GM18519 (cell line): ENCODE measurements at regions not wholly inside any gene's neighbourhood (a gene's known extent, or its start where the extent isn't known, plus 50 kb on each side); places are given as distances from the start of the nearest gene placed in this dataset.
"Not testable (repeated sequence)": the region's sequence is repeated elsewhere in the genome, so short reads cannot be mapped to it uniquely, and the experiment has no call there.

ENCODE experiments used
- ATAC-seq: cut with Tn5 transposase; IDR thresholded peaks from one replicate; pipeline ENCODE4 v1.9.1; 2021; ENCODE audit warnings: mild to moderate bottlenecking, moderate library complexity; ENCODE audit not compliant: unreplicated experiment, low FRiP score

GRCh38 chr7:96770758-96771157 is 61.1 kb upstream of the SEM1 start:
- ATAC-seq: no peak

- no peak for ATAC-seq
Observed at GRCh38 chr7:96772139-96772694, 62.6 kb upstream of the SEM1 start.

GRCh38 chr7:96773483-96773882 is 63.8 kb upstream of the SEM1 start:
- ATAC-seq: no peak

- ATAC-seq: no peak
Observed at GRCh38 chr7:96774358-96774757, 64.7 kb upstream of the SEM1 start.

GRCh38 chr7:96775046-96775445 is 65.4 kb upstream of the SEM1 start:
- ATAC-seq: no peak

- no peak for ATAC-seq
Observed at GRCh38 chr7:96778263-96778662, 68.6 kb upstream of the SEM1 start.

- ATAC-seq: no peak
Observed at GRCh38 chr7:96781919-96782318, 72.3 kb upstream of the SEM1 start.

GRCh38 chr7:96782686-96783298 is 73.1 kb upstream of the SEM1 start:
- not testable (repeated sequence) for ATAC-seq

- ATAC-seq: no peak
Observed at GRCh38 chr7:96784597-96784996, 75.0 kb upstream of the SEM1 start.

GRCh38 chr7:96786261-96786997 is 76.8 kb upstream of the SEM1 start:
- no peak for ATAC-seq

- ATAC-seq: no peak
Observed at GRCh38 chr7:96786998-96787395, 77.4 kb upstream of the SEM1 start.

- ATAC-seq: no peak
Observed at GRCh38 chr7:96789914-96790313, 80.3 kb upstream of the SEM1 start.

- no peak for ATAC-seq
Observed at GRCh38 chr7:96792115-96792514, 82.5 kb upstream of the SEM1 start.

GRCh38 chr7:96794063-96794462 is 84.4 kb upstream of the SEM1 start:
- ATAC-seq: no peak

GRCh38 chr7:96800122-96800521 is 90.5 kb upstream of the SEM1 start:
- no peak for ATAC-seq

- ATAC-seq: no peak
Observed at GRCh38 chr7:96800824-96801223, 91.2 kb upstream of the SEM1 start.

GRCh38 chr7:96819111-96819700 is 109.6 kb upstream of the SEM1 start:
- ATAC-seq: no peak

GRCh38 chr7:96821131-96821530 is 111.5 kb upstream of the SEM1 start:
- not testable (repeated sequence) for ATAC-seq

GRCh38 chr7:96822824-96823223 is 113.2 kb upstream of the SEM1 start:
- ATAC-seq: no peak

- no peak for ATAC-seq
Observed at GRCh38 chr7:96823274-96823673, 113.6 kb upstream of the SEM1 start.

- ATAC-seq: no peak
Observed at GRCh38 chr7:96824686-96825085, 115.0 kb upstream of the SEM1 start.

GRCh38 chr7:96825285-96825684 is 115.6 kb upstream of the SEM1 start:
- no peak for ATAC-seq
